ENCODE measurements at regions not wholly inside any gene's neighbourhood (a gene's known extent, or its start where the extent isn't known, plus 50 kb on each side); places are given as distances from the start of the nearest gene placed in this dataset.
"Not testable (repeated sequence)": the region's sequence is repeated elsewhere in the genome, so short reads cannot be mapped to it uniquely, and the experiment has no call there.

GRCh38 chr7:51929818-51930217 is 613.2 kb upstream of the COBL start:
- no peaks in the 10 kb centered on the region for H3K4me1 Mint-ChIP-seq
- ATAC-seq (no peak), DNase-seq (no peak)
- no peaks in the 10 kb centered on the region for H3K36me3 Mint-ChIP-seq
- H3K27ac Mint-ChIP-seq = no peak overlapping the region
- no peak overlapping the region for H3K4me3 Mint-ChIP-seq
- no peaks in the 10 kb centered on the region for H3K27me3 Mint-ChIP-seq
- H3K9me3 Mint-ChIP-seq (ENCODE audit: low read depth) = peaks cover 7% of the 10 kb centered on the region
- CTCF ChIA-PET = no interaction called here

- CTCF ChIA-PET = no interaction called here
- H3K4me1 Mint-ChIP-seq = no peaks in the 10 kb centered on the region
- H3K36me3 Mint-ChIP-seq = no peaks in the 10 kb centered on the region
- no peak overlapping the region for H3K27ac Mint-ChIP-seq
- H3K27me3 Mint-ChIP-seq = no peaks in the 10 kb centered on the region
- no peak for DNase-seq
- H3K4me3 Mint-ChIP-seq = no peak overlapping the region
- no peak for ATAC-seq
- H3K9me3 Mint-ChIP-seq (ENCODE audit: low read depth) = peaks cover 11% of the 10 kb centered on the region
Observed at GRCh38 chr7:51927738-51928137, 611.1 kb upstream of the COBL start.

- CTCF ChIA-PET = no interaction called here
- H3K4me1 Mint-ChIP-seq = no peaks in the 10 kb centered on the region
- H3K27ac Mint-ChIP-seq = no peak overlapping the region
- H3K9me3 Mint-ChIP-seq (ENCODE audit: low read depth) = peaks cover 13% of the 10 kb centered on the region
- no peaks in the 10 kb centered on the region for H3K36me3 Mint-ChIP-seq
- ATAC-seq = no peak
- H3K4me3 Mint-ChIP-seq = no peak overlapping the region
- no peaks in the 10 kb centered on the region for H3K27me3 Mint-ChIP-seq
- DNase-seq = no peak
Observed at GRCh38 chr7:51918581-51918980, 602.0 kb upstream of the COBL start.

- ATAC-seq (no peak), DNase-seq (no peak)
- H3K4me3 Mint-ChIP-seq = no peak overlapping the region
- CTCF ChIA-PET = no interaction called here
- H3K27ac Mint-ChIP-seq = no peak overlapping the region
- H3K27me3 Mint-ChIP-seq = no peaks in the 10 kb centered on the region
- peaks cover 13% of the 10 kb centered on the region for H3K9me3 Mint-ChIP-seq (ENCODE audit: low read depth)
- H3K36me3 Mint-ChIP-seq = no peaks in the 10 kb centered on the region
- H3K4me1 Mint-ChIP-seq = no peaks in the 10 kb centered on the region
Observed at GRCh38 chr7:51901489-51901840, 584.9 kb upstream of the COBL start.

GRCh38 chr7:51900755-51901488 is 584.3 kb upstream of the COBL start:
- ATAC-seq, H3K4me3 Mint-ChIP-seq, DNase-seq, H3K27me3 Mint-ChIP-seq, H3K27ac Mint-ChIP-seq, H3K36me3 Mint-ChIP-seq, CTCF ChIA-PET, H3K4me1 Mint-ChIP-seq: not testable (repeated sequence)
- H3K9me3 Mint-ChIP-seq (ENCODE audit: low read depth) = peaks cover 15% of the 10 kb centered on the region

- Mint-ChIP-seq H3K4me1 (no peaks in the 10 kb centered on the region), H3K9me3 (ENCODE audit: low read depth) (peaks cover 12% of the 10 kb centered on the region), H3K27me3 (no peaks in the 10 kb centered on the region), H3K4me3 (no peak overlapping the region), H3K36me3 (no peaks in the 10 kb centered on the region), H3K27ac (no peak overlapping the region)
- ATAC-seq (no peak), DNase-seq (no peak)
- CTCF ChIA-PET = no interaction called here
Observed at GRCh38 chr7:51899611-51900010, 583.0 kb upstream of the COBL start.

- no peaks in the 10 kb centered on the region for H3K36me3 Mint-ChIP-seq
- H3K4me1 Mint-ChIP-seq = no peaks in the 10 kb centered on the region
- peaks cover 8% of the 10 kb centered on the region for H3K9me3 Mint-ChIP-seq (ENCODE audit: low read depth)
- H3K27ac Mint-ChIP-seq = no peak overlapping the region
- ATAC-seq (no peak), DNase-seq (no peak)
- CTCF ChIA-PET = no interaction called here
- no peaks in the 10 kb centered on the region for H3K27me3 Mint-ChIP-seq
- H3K4me3 Mint-ChIP-seq = no peak overlapping the region
Observed at GRCh38 chr7:51882412-51882811, 565.8 kb upstream of the COBL start.

- Mint-ChIP-seq H3K27ac (no peak overlapping the region), H3K9me3 (ENCODE audit: low read depth) (peaks cover 7% of the 10 kb centered on the region), H3K4me1 (no peaks in the 10 kb centered on the region), H3K4me3 (no peak overlapping the region), H3K27me3 (no peaks in the 10 kb centered on the region), H3K36me3 (no peaks in the 10 kb centered on the region)
- ATAC-seq (no peak), DNase-seq (no peak)
- CTCF ChIA-PET = no interaction called here
Observed at GRCh38 chr7:51881309-51881708, 564.7 kb upstream of the COBL start.

- ATAC-seq (no peak), DNase-seq (no peak)
- Mint-ChIP-seq H3K9me3 (ENCODE audit: low read depth) (peaks cover 6% of the 10 kb centered on the region), H3K27ac (no peak overlapping the region), H3K4me3 (no peak overlapping the region), H3K36me3 (no peaks in the 10 kb centered on the region), H3K27me3 (no peaks in the 10 kb centered on the region), H3K4me1 (no peaks in the 10 kb centered on the region)
- CTCF ChIA-PET = no interaction called here
Observed at GRCh38 chr7:51878865-51879264, 562.3 kb upstream of the COBL start.

- H3K4me3 Mint-ChIP-seq = no peak overlapping the region
- H3K27me3 Mint-ChIP-seq = no peaks in the 10 kb centered on the region
- no peaks in the 10 kb centered on the region for H3K4me1 Mint-ChIP-seq
- CTCF ChIA-PET = no interaction called here
- ATAC-seq (no peak), DNase-seq (no peak)
- H3K36me3 Mint-ChIP-seq = no peaks in the 10 kb centered on the region
- H3K9me3 Mint-ChIP-seq (ENCODE audit: low read depth) = peaks cover 9% of the 10 kb centered on the region
- H3K27ac Mint-ChIP-seq = no peak overlapping the region
Observed at GRCh38 chr7:51869452-51869851, 552.8 kb upstream of the COBL start.

GRCh38 chr7:51867117-51867516 is 550.5 kb upstream of the COBL start:
- Mint-ChIP-seq H3K36me3 (no peaks in the 10 kb centered on the region), H3K9me3 (ENCODE audit: low read depth) (peaks cover 5% of the 10 kb centered on the region), H3K27ac (no peak overlapping the region), H3K4me3 (no peak overlapping the region), H3K4me1 (no peaks in the 10 kb centered on the region), H3K27me3 (no peaks in the 10 kb centered on the region)
- CTCF ChIA-PET = no interaction called here
- DNase-seq (no peak), ATAC-seq (no peak)

GRCh38 chr7:51860305-51860704 is 543.7 kb upstream of the COBL start:
- CTCF ChIA-PET = no interaction called here
- Mint-ChIP-seq H3K36me3 (no peaks in the 10 kb centered on the region), H3K4me1 (no peaks in the 10 kb centered on the region), H3K27ac (no peak overlapping the region), H3K27me3 (no peaks in the 10 kb centered on the region), H3K9me3 (ENCODE audit: low read depth) (peaks cover 3% of the 10 kb centered on the region), H3K4me3 (no peak overlapping the region)
- no peak for ATAC-seq
- no peak for DNase-seq

- Mint-ChIP-seq H3K4me3 (no peak overlapping the region), H3K36me3 (no peaks in the 10 kb centered on the region), H3K9me3 (ENCODE audit: low read depth) (peaks cover 8% of the 10 kb centered on the region), H3K27ac (no peak overlapping the region), H3K4me1 (no peaks in the 10 kb centered on the region), H3K27me3 (no peaks in the 10 kb centered on the region)
- CTCF ChIA-PET = no interaction called here
- DNase-seq = no peak
- ATAC-seq = no peak
Observed at GRCh38 chr7:51850126-51850525, 533.5 kb upstream of the COBL start.

- peaks cover 10% of the 10 kb centered on the region for H3K9me3 Mint-ChIP-seq (ENCODE audit: low read depth)
- H3K36me3 Mint-ChIP-seq = no peaks in the 10 kb centered on the region
- H3K4me3 Mint-ChIP-seq = no peak overlapping the region
- CTCF ChIA-PET = no interaction called here
- no peak for ATAC-seq
- no peaks in the 10 kb centered on the region for H3K4me1 Mint-ChIP-seq
- no peak for DNase-seq
- H3K27ac Mint-ChIP-seq = no peak overlapping the region
- no peaks in the 10 kb centered on the region for H3K27me3 Mint-ChIP-seq
Observed at GRCh38 chr7:51847461-51848134, 531.0 kb upstream of the COBL start.

All from activated CD8-positive, alpha-beta memory T cell treated with anti-CD3 and anti-CD28 coated beads, Interleukin-2, amount 10 ng/mL, durations not matched to agents 7 days and 5 days (primary cell).